K562 (cell line): ENCODE measurements at regions not wholly inside any gene's neighbourhood (a gene's known extent, or its start where the extent isn't known, plus 50 kb on each side); places are given as distances from the start of the nearest gene placed in this dataset.

Source experiments
- ATAC-seq: fragments of 200-7000 bp; cut with Tn5 transposase; 3 replicates; pipeline ENCODE4 v1.9.1; 2020; ENCODE audit warnings: moderate library complexity
- BruUV-seq: library from RNA; stranded (reverse); fragments of 400-500 nt; replicated peaks from 2 replicates; lab custom pipeline; 2021; lab: Mats Ljungman, UMichigan
- CTCF ChIA-PET: fragments of 300-600 bp; formaldehyde crosslinking; extraction: SDS; loops from one replicate; lab custom pipeline; 2021; ENCODE audit warnings: low intra/inter-chr PET ratio; lab: Yijun Ruan, JAX
- POLR2A ChIA-PET: fragments of 300-600, 350-650 bp; sonication (Branson Sonifier 250); formaldehyde crosslinking; extraction: SDS; loops from one replicate; lab custom pipeline; 2021; ENCODE audit warnings: antibody characterized with exemption, inconsistent platforms; lab: Yijun Ruan, JAX
- DNase-seq, 4 experiments: peaks; one replicate each; pipeline versions ENCODE4 v3.0.0 to v3.0.0-alpha.2; 2011 to 2018; ENCODE audit warnings: low spot score in 3 of 4, mixed read lengths in 3 of 4; ENCODE audit errors: extremely low read depth in 1 of 4
- FAIRE-seq: peaks from 2 replicates; lab custom pipeline; 2011; peaks lifted over from hg19 to GRCh38; lab: Jason Lieb, UNC
- H2AFZ ChIP-seq: 2 replicates; pipeline ENCODE4 v1.6.0; 2011; ENCODE audit warnings: low read depth, low read length, control low read depth, inconsistent platforms
- H3K27ac ChIP-seq: fragments of 200-600 bp; 3 replicates; pipeline ENCODE4 v1.8.0; 2011; ENCODE audit warnings: low read depth, mild to moderate bottlenecking, control low read depth, inconsistent platforms, low read length, moderate library complexity, mixed read lengths; ENCODE audit errors: extremely low read depth
- H3K27me3 ChIP-seq, 2 experiments: fragments of 300-600 bp in 1 of 2; 2 replicates in 1 of 2; 3 replicates in 1 of 2; pipeline versions ENCODE4 v1.6.0 to v1.8.0; 2011; ENCODE audit warnings: inconsistent platforms in 2 of 2, low read length in 2 of 2, mild to moderate bottlenecking in 1 of 2, mixed read lengths in 1 of 2, moderate library complexity in 1 of 2; ENCODE audit not compliant: control insufficient read depth in 2 of 2, insufficient read depth in 2 of 2
- H3K36me3 ChIP-seq: fragments of 300-600 bp; 3 replicates; pipeline ENCODE4 v1.8.0; 2011; ENCODE audit warnings: mild to moderate bottlenecking, low read length, inconsistent platforms; ENCODE audit not compliant: control insufficient read depth, insufficient read depth
- H3K4me1 ChIP-seq, 2 experiments: fragments of 200-600 bp in 1 of 2; replicated peaks in 1 of 2; 2 replicates in 1 of 2; 3 replicates in 1 of 2; pipeline versions ENCODE4 v1.5.1 to v1.8.0; 2011; ENCODE audit warnings: inconsistent platforms in 2 of 2, low read length in 2 of 2, mild to moderate bottlenecking in 1 of 2, mixed read lengths in 1 of 2, moderate library complexity in 1 of 2; ENCODE audit not compliant: control insufficient read depth in 2 of 2, insufficient read depth in 2 of 2
- H3K4me2 ChIP-seq: 2 replicates; pipeline ENCODE4 v1.6.1; 2011; ENCODE audit warnings: low read length, control low read depth, inconsistent platforms, mixed read lengths; ENCODE audit not compliant: insufficient read depth
- H3K4me3 ChIP-seq: fragments of 200-600 bp; sonication (generic), shearing (Covaris generic); 2 replicates; pipeline ENCODE4 v1.5.1; 2016; ENCODE audit warnings: control low read depth, inconsistent platforms
- H3K79me2 ChIP-seq: fragments of 200-600 bp; 3 replicates; pipeline ENCODE4 v1.8.0; 2011; ENCODE audit warnings: low read length, inconsistent platforms; ENCODE audit not compliant: control insufficient read depth, insufficient read depth
- H3K9ac ChIP-seq, 2 experiments: 2 replicates each; pipeline versions ENCODE4 v1.6.0 to v1.6.1; 2011; ENCODE audit warnings: low read depth in 2 of 2, low read length in 2 of 2, control low read depth in 1 of 2, inconsistent platforms in 1 of 2, mild to moderate bottlenecking in 1 of 2, mixed read lengths in 1 of 2; ENCODE audit not compliant: insufficient read depth in 1 of 2
- H3K9me1 ChIP-seq: one replicate; pipeline ENCODE4 v1.6.0; 2011; ENCODE audit warnings: inconsistent platforms, mild to moderate bottlenecking, low read length, moderate library complexity; ENCODE audit not compliant: control insufficient read depth, insufficient read depth
- H3K9me3 ChIP-seq: replicated peaks from 2 replicates; pipeline ENCODE4 v1.5.1; 2011; ENCODE audit warnings: low read depth, low read length, inconsistent platforms; ENCODE audit not compliant: control insufficient read depth, insufficient read depth
- H4K20me1 ChIP-seq: replicated peaks from 2 replicates; pipeline ENCODE4 v1.6.1; 2011; ENCODE audit warnings: low read length, inconsistent platforms, mixed read lengths; ENCODE audit not compliant: control insufficient read depth, insufficient read depth
- DNMT1 ChIP-seq: fragments of 450-650 bp; IDR thresholded peaks from 2 replicates; pipeline ENCODE4 v1.6.1; 2016; ENCODE audit warnings: antibody characterized with exemption, mild to moderate bottlenecking
- KLF16 ChIP-seq: IDR thresholded peaks from 2 replicates; pipeline ENCODE4 v1.6.1; 2016; ENCODE audit warnings: antibody characterized with exemption
- MAFK ChIP-seq: IDR thresholded peaks from 2 replicates; pipeline ENCODE4 v1.6.1; 2011; ENCODE audit warnings: low read length, improper control_type of control experiment
- MCM7 ChIP-seq, 2 experiments: fragments of 450-650 bp; IDR thresholded peaks; 2 replicates each; pipeline ENCODE4 v1.6.1; 2016 to 2018
- PRDM10 ChIP-seq: fragments of 450-650 bp; IDR thresholded peaks from 2 replicates; pipeline ENCODE4 v1.6.1; 2018; ENCODE audit not compliant: partially characterized antibody
- SRF ChIP-seq, 2 experiments: fragments of 250-450, 450-650 bp in 1 of 2; sonication (Bioruptor Pico) in 1 of 2; sonication (generic) in 1 of 2; formaldehyde crosslinking; IDR thresholded peaks; 2 replicates each; pipeline versions ENCODE4 v1.5.0 to v1.5.1; 2020 to 2022; ENCODE audit warnings: mild to moderate bottlenecking in 1 of 2, missing genetic modification reagents in 1 of 2
- U2AF2 ChIP-seq: fragments of 200-400 bp; formaldehyde crosslinking; optimal IDR thresholded peaks from 2 replicates; pipeline ENCODE3; 2017; ENCODE audit warnings: low read depth, mild to moderate bottlenecking, low read length
- ZFP1 ChIP-seq: fragments of 450-650 bp; formaldehyde crosslinking; IDR thresholded peaks from 2 replicates; pipeline ENCODE4 v1.4.0; 2020; ENCODE audit warnings: mild to moderate bottlenecking, mixed read lengths
- ZFP36 ChIP-seq: fragments of 150-350 bp; IDR thresholded peaks from 2 replicates; pipeline ENCODE4 v1.6.1; 2018; ENCODE audit warnings: low read length, low read depth; ENCODE audit not compliant: partially characterized antibody
- ZNF277 ChIP-seq: fragments of 250-450 bp; sonication (Bioruptor Pico); IDR thresholded peaks from 2 replicates; pipeline ENCODE4 v1.8.0; 2022; ENCODE audit warnings: inconsistent platforms, mild to moderate bottlenecking, moderate library complexity, borderline replicate concordance
- ZNF324 ChIP-seq: fragments of 250-450 bp; sonication (Bioruptor Pico); IDR thresholded peaks from 2 replicates; pipeline ENCODE4 v1.4.0; 2020; ENCODE audit warnings: mild to moderate bottlenecking
- WGBS: fragments of 100-300 bp; shearing (Covaris generic); methylation state at CpG from one replicate; pipeline ENCODE4 v1.1.6; 2016; ENCODE audit warnings: low coverage, mixed read lengths; ENCODE audit not compliant: insufficient coverage; ENCODE audit errors: missing lambda C conversion rate; 5-methylcytosine and 5-hydroxymethylcytosine counted together
- in situ Hi-C: fragments of 300-500 bp; cut with MboI; formaldehyde crosslinking; loops from 4 replicates; pipeline ENCODE4 v1.15.0; 2018; ENCODE audit warnings: inconsistent platforms, mixed read lengths
- intact Hi-C: fragments of 100-400 bp; cut with micrococcal nuclease; formaldehyde crosslinking; loops from 2 replicates; pipeline ENCODE4 v1.14.2; 2022

GRCh38 chr17:68135141-68135887 is 99.8 kb downstream of the KPNA2 start:
- ChIA-PET POLR2A (interaction anchor here (0.5 to 0.8 kb wide), 3 partner anchors 9 to 586 kb away, joined by 3 to 5 read pairs (median 4); no protein-coding TSS in a partner anchor), CTCF (no interaction called here)
- no peaks in the 10 kb centered on the region for H4K20me1 ChIP-seq
- H3K36me3 ChIP-seq = no peaks in the 10 kb centered on the region
- intact Hi-C loops (no loop called here), in situ Hi-C loops (no loop called here)
- H3K9ac ChIP-seq = peak overlapping the region in 1 of 2 experiments; percentile 17; a peak in 1 of 4 replicates
- 47% methylated on average over 26 of the region's 40 CpGs for WGBS
- H3K9me3 ChIP-seq = no peaks in the 10 kb centered on the region
- no peaks in the 10 kb centered on the region for H3K79me2 ChIP-seq
- no peak for TF ChIP-seq PRDM10
- TF ChIP-seq MCM7 (IDR thresholded peaks at IDR 0.05) = no peak
- TF ChIP-seq KLF16 = no peak
- no peak for TF ChIP-seq ZFP1 (CRISPR knock-in tag)
- no peak for TF ChIP-seq SRF (CRISPR knock-in tag; IDR thresholded peaks at IDR 0.05)
- no peak for TF ChIP-seq MAFK
- no peak for TF ChIP-seq DNMT1
- no peak for TF ChIP-seq ZNF277 (CRISPR knock-in tag)
- TF ChIP-seq U2AF2 = no peak
- no peak for TF ChIP-seq ZNF324 (CRISPR knock-in tag)
- TF ChIP-seq ZFP36 = no peak
- H3K27me3 ChIP-seq = peaks cover 0 to 21% of the 10 kb centered on the region in 2 experiments; a peak in 2 of 5 replicates
- BruUV-seq = no TSS peak
- H3K4me2 ChIP-seq = no peak overlapping the region
- no peak for DNase-seq
- no peak overlapping the region for H3K4me3 ChIP-seq
- peaks cover 0 to 22% of the 10 kb centered on the region in 2 experiments; a peak in 2 of 5 replicates for H3K4me1 ChIP-seq
- no peak for FAIRE-seq
- H3K27ac ChIP-seq = no peak overlapping the region
- ATAC-seq = no peak
- H2AFZ ChIP-seq = no peak overlapping the region
- H3K9me1 ChIP-seq = no peaks in the 10 kb centered on the region
